ENCODE measurements at regions not wholly inside any gene's neighbourhood (a gene's known extent, or its start where the extent isn't known, plus 50 kb on each side); places are given as distances from the start of the nearest gene placed in this dataset.

DNA sequence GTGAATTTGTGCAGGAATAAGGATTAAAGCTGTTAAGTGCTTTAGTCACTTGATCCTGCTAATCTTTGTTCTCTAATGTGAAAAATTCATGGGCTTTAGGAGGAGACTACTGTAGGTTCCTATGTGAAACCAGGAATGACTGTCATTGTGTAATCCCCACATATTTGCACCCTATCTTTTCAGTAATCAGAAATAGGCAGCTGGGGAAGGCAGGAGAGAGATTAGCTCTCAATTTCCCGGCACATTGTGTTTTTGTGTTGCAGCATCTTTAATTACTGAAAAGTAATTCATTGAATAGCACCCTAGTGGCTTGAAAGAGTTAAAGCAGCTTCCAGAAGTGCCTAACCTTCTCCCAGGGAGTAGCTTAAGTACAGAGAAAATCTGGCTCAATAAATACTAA, 282.9 kb downstream of the OLFM4 start:
- TF ChIP-seq POLR2AphosphoS5 (IDR thresholded peaks at IDR 0.05) (no peak), CTCF (IDR thresholded peaks at IDR 0.05) (no peak), POLR2A (IDR thresholded peaks at IDR 0.05) (no peak)

All from upper lobe of left lung (tissue), 4 donors.